GM12891 (cell line): ENCODE measurements at regions not wholly inside any gene's neighbourhood (a gene's known extent, or its start where the extent isn't known, plus 50 kb on each side); places are given as distances from the start of the nearest gene placed in this dataset.
"Not testable (repeated sequence)": the region's sequence is repeated elsewhere in the genome, so short reads cannot be mapped to it uniquely, and the experiment has no call there.

ENCODE experiments used
- DNase-seq: peaks from one replicate; pipeline ENCODE4 v3.0.0; 2011; ENCODE audit warnings: low spot score; ENCODE audit not compliant: insufficient read length
- FAIRE-seq: peaks from 2 replicates; lab custom pipeline; 2011; peaks lifted over from hg19 to GRCh38; lab: Jason Lieb, UNC
- PAX5 ChIP-seq: IDR thresholded peaks from 2 replicates; pipeline ENCODE4 v1.6.1; 2011; ENCODE audit warnings: low read length, moderate library complexity, mild to moderate bottlenecking; ENCODE audit not compliant: insufficient read depth, severe bottlenecking
- POLR2A ChIP-seq: IDR thresholded peaks from 2 replicates; pipeline ENCODE4 v1.6.1; 2011; ENCODE audit warnings: low read depth, low read length, control low read depth
- POLR2AphosphoS5 ChIP-seq: IDR thresholded peaks from 2 replicates; pipeline ENCODE4 v1.6.1; 2011; ENCODE audit warnings: low read depth, low read length, control low read depth
- POU2F2 ChIP-seq: IDR thresholded peaks from 2 replicates; pipeline ENCODE4 v1.6.1; 2011; ENCODE audit warnings: low read depth, mild to moderate bottlenecking, control low read depth, low read length, moderate library complexity
- SPI1 ChIP-seq: IDR thresholded peaks from 2 replicates; pipeline ENCODE4 v1.6.1; 2011; ENCODE audit warnings: low read depth, low read length, control low read depth
- TAF1 ChIP-seq: IDR thresholded peaks from 2 replicates; pipeline ENCODE4 v1.6.1; 2011; ENCODE audit warnings: low read depth, low read length, control low read depth

DNA sequence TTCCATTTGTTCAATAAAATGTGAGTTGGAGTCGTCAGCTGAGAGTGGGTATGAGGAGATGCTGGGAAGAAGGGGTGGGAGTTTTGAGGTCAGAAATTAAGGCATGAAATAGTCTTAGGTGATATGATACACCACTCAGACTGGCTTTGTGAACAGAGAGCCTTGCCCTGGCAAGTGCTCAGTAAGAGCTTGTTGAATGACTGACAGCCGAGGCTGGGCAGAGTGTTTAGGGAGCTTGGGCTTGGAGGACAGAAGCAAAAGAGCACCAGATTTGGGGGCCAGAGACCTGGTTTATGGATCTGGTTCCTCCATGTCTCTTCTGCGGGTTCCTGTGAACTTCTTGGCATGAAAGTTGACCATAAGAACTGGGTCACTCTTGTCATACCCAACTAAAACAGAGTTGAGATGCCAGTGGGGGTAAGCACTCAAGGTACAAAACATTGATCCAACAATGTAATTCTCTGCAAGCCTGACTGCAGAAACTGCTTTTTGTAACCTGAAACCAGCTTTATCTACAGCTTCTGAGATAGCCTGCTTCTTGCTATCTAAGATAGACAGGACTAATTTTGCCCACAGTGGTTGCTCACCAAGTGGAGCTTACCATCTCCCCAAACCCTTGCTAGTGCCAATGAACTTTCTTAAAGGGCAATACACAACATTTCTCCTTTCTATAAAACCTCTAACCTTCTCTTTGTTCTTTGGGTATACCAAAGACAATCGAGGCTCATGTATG, 126.4 kb downstream of the TENT5C start:
- no peak for TF ChIP-seq PAX5
- no peak for TF ChIP-seq POLR2A
- TF ChIP-seq TAF1: no peak
- no peak for TF ChIP-seq SPI1
- TF ChIP-seq POLR2AphosphoS5: no peak
- DNase-seq (no peak), FAIRE-seq (no peak)

DNA sequence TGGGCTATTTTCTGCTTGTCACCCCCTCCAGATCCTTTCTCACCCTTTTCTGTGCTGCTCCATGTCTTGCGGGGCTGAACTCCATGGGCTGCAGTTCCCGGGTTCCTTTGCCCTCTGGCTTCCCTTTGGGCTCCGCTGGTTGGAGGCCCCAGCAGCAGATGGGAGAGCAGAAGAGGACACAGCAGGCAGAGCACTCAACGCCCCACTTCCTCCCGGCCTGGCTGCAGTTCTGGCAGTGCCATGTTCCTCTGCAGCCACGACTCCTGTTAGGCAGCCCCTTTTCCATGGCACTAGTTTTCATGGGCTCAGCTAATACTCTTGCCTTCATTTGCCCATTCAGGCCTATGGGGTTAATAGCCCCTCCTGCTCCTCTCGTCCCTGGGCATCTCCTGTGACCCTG, 127.1 kb downstream of the TENT5C start:
- no peak for DNase-seq
- no peak for FAIRE-seq
- TF ChIP-seq TAF1: no peak
- no peak for TF ChIP-seq PAX5
- TF ChIP-seq SPI1: no peak
- TF ChIP-seq POLR2AphosphoS5: no peak
- no peak for TF ChIP-seq POU2F2
- TF ChIP-seq POLR2A: no peak

DNA sequence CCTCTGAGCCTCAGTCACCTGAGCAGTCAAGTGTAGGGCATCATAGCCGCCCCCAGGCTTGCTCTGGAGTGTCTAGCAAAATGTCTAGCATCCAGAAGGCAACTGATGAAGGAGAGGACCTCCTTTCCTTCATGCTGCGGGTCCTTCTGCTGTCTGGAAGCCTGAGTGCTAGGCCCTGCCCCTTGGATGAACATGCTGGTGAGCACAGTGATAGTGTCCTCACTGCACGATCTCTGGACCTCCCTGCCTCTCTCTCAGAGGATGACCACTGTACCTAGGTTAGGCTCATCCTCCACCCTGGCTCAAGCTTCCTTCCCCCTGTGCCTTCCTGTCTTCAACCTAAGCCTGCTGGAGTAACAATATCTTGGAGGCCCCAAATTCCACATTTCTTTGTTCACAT, 128.6 kb downstream of the TENT5C start:
- TF ChIP-seq POLR2A: no peak
- TF ChIP-seq PAX5: no peak
- no peak for TF ChIP-seq POU2F2
- TF ChIP-seq TAF1: no peak
- TF ChIP-seq POLR2AphosphoS5: no peak
- TF ChIP-seq SPI1: no peak
- FAIRE-seq: no peak

DNA sequence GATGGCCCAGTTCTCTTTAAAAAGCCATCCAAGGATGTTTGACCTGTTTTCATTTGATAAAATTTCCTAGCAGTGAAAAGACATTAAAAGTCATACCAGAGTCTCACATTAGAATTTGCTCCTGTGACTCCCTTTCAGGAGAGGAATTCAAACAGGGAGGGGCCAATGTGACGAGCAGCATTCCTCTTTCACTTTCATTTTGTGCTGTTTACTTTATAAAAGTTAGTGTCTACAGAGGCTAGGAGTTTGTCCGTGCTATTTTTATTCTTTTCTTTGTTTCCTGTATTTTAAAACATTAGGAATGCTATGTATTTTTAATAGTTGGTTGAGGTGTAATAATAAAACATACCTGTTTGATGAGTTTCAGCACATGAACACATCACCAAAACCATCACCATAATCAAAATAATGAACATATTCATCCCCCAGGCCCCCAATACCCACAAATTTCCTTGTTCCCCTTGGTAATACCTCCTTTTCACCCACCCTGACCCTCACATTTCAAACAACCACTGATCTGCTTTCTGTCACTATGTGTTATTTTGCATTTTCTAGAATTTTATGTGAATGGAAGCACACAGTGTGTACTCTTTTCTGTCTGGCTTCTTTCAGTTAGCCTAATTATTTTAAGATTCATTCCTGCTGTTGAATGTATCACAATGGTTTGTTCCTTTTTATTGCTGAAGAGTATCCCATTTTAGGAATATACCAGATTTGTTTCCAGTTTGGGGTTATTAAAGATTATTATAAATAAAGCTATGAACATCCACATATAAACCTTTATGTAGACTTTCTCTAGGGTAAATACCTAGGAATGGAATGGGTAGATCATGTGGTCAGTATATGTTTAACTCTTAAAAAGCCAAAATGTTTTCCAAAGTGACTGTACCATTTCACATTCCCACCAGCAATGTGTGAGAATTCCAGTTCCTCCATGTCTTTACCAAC, 129.5 kb downstream of the TENT5C start:
- DNase-seq (no peak), FAIRE-seq (no peak)
- no peak for TF ChIP-seq SPI1
- no peak for TF ChIP-seq PAX5
- no peak for TF ChIP-seq POLR2AphosphoS5
- no peak for TF ChIP-seq POU2F2
- no peak for TF ChIP-seq POLR2A
- no peak for TF ChIP-seq TAF1

More for the DNA sequence above, 128.6 kb downstream of the TENT5C start:
- DNase-seq: no peak

DNA sequence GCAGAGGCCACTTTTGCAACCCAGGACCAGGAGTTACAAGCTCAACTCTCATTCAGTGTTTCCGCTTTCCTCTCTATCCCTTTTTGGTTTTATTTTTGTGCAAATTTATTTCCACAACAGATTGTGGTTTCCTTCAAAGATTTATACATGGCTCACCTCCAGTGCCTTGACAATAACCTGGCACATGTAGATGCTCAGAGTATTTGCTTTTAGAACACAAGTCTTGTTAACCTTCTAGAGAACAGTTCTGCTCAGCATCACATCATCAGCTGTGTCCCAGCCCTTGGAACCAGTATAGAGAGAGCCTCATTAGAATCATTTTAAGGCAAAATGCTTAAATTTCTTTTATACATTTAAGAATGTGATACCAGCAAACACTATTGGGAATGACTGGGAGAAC, 133.7 kb downstream of the TENT5C start:
- no peak for TF ChIP-seq POLR2A
- TF ChIP-seq TAF1: no peak
- TF ChIP-seq POLR2AphosphoS5: no peak
- DNase-seq (no peak), FAIRE-seq (no peak)

DNA sequence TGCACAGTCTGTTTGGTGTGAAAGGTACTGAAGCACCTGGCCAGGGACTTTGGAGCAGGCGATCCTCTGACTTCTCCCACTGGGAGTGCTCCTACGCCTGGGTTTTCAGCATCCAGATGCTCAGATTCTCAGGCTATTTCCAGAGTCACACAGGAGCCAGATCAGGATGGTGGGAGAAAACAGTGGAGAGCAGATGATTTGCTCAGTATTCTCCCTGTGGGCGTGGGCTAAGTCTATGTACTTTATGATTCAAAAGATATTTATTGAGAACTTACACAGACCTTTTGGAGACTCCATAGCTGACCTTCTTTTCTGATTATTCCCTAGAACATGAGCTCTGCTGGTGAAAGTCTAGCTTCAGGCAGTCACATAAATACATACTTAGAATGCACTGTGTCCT, 134.6 kb downstream of the TENT5C start:
- TF ChIP-seq POU2F2 (no peak), TAF1 (no peak), SPI1 (no peak), PAX5 (no peak)
- DNase-seq: no peak

DNA sequence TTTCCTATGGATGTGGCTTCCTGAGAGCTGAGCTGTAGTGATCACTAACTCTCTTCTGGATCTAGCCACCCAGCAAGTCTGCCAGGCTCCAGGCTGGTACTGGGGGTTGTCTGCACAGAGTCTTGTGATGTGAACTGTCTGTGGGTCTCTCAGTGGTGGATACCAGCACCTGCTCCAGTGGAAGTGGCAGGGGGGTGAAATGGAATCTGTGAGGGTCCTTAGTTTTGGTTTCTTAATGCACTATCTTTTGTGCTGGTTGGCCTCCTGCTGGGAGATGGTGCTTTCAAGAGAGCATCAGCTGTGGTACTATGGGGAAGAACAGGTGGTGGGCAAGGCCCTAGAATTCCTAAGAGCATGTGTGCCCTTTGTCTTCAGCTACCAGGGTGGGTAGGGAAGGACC, 140.7 kb downstream of the TENT5C start:
- FAIRE-seq, DNase-seq: not testable (repeated sequence)

More for the DNA sequence above, 134.6 kb downstream of the TENT5C start:
- FAIRE-seq: no peak

DNA sequence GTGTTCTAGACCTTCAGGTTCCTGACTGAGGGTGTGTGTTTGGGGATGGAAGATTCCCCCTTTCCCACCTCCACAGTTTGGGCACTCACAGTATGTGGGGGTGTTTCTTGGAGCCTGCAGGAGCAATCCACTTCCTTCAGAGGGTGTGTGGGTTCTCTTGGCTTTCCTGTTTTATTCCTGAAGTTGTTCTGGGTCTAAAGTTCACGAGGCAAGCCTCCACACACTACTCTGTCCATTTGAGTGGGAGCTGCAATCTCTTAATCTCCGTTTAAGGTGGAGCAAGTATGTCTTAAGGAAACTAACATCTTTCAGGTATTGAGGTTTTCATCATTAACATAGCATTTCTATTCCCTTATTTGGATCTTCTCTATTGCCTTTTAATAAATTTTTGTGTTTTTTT, 141.8 kb downstream of the TENT5C start:
- FAIRE-seq: no peak
- TF ChIP-seq POU2F2: no peak
- TF ChIP-seq POLR2A: no peak
- no peak for TF ChIP-seq SPI1
- TF ChIP-seq PAX5: no peak
- no peak for TF ChIP-seq TAF1
- no peak for TF ChIP-seq POLR2AphosphoS5
- no peak for DNase-seq

DNA sequence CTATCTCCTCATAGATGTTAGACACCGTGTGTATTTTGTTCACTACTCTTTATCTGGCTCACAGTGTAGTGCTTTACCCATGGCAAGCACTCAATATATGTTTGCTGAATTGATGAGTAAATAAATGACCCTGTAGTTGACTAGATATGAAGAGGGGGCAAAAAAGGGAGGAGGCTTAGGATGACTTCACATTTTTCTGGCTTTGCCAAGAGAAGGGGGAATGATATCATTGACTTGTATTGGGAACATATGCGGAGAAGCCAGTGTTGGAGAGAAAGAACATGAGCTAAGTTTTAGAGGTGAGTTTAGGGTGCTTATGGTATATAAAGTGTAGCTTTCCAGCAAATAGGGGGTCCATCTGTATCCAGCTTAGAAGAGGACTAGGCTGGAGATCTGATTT, 145.5 kb downstream of the TENT5C start:
- TF ChIP-seq SPI1: no peak
- TF ChIP-seq TAF1: no peak
- no peak for TF ChIP-seq POLR2A
- FAIRE-seq (no peak), DNase-seq (no peak)

DNA sequence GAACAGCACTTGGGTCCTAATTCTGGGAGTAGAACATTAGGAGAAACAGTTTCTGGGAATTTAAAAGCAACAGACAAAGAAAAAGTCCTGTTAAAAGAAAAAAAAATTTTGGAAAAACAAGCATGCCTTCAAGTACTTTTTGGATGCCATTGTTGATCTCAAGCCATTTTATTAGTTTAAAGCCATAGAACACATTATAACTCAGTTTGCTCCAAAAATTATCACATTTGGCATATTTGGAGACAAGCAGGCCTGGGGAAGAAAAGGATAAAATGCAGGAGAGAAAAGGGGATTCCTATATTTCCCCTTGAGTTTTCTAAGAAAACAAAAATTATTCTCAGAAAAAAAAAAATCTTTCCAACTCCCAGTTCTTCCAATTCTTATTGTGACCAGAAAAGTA, 146.8 kb downstream of the TENT5C start:
- TF ChIP-seq POU2F2: no peak
- TF ChIP-seq POLR2AphosphoS5: no peak
- TF ChIP-seq POLR2A: no peak
- TF ChIP-seq PAX5: no peak
- TF ChIP-seq SPI1: no peak
- TF ChIP-seq TAF1: no peak
- no peak for DNase-seq
- no peak for FAIRE-seq

DNA sequence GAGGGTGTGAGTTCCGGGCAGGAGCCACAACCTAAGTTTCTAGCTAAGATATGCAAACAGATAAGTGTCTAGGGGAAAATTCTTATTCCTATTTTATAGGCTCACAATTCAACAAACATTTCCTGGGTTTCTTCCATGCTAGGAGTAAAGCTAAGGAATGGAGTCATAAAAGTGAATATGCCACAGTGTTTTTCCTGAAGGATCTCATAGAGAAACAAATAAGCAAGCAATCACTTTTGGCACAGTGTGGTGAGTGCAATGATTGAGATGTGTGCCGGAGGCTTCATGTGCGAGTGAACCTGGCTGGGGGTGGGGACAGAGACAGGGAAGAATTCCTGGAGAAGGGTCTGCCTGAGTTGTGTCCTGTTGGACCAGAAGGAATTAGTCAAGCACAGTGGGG, 147.4 kb downstream of the TENT5C start:
- DNase-seq (no peak), FAIRE-seq (no peak)
- TF ChIP-seq POU2F2: no peak
- no peak for TF ChIP-seq TAF1
- no peak for TF ChIP-seq SPI1
- no peak for TF ChIP-seq PAX5
- TF ChIP-seq POLR2AphosphoS5: no peak
- TF ChIP-seq POLR2A: no peak
